Omental fat pad (tissue), 3 donors: ENCODE measurements at regions not wholly inside any gene's neighbourhood (a gene's known extent, or its start where the extent isn't known, plus 50 kb on each side); places are given as distances from the start of the nearest gene placed in this dataset.

ENCODE experiments used
- ATAC-seq: fragments of 150-250 bp; one replicate; pipeline ENCODE4 v1.9.1; 2016; ENCODE audit warnings: mild to moderate bottlenecking, moderate library complexity; ENCODE audit not compliant: low FRiP score
- DNase-seq: peaks from one replicate; pipeline ENCODE4 v3.0.0-alpha.2; 2019; ENCODE audit warnings: low spot score
- TF ChIP-seq, protein P1 (sequence below), 3 donors: fragments of 450-650 bp; IDR thresholded peaks; one replicate each; pipeline ENCODE4 v1.5.1; 2016 to 2017; ENCODE audit warnings: antibody characterized with exemption in 3 of 3, mild to moderate bottlenecking in 3 of 3, moderate library complexity in 2 of 3

GRCh38 chr3:101066711-101067129, 73.5 kb upstream of the ABI3BP start:
- ATAC-seq (peak; percentile 54), DNase-seq (no peak)
- TF ChIP-seq, protein P1, sequence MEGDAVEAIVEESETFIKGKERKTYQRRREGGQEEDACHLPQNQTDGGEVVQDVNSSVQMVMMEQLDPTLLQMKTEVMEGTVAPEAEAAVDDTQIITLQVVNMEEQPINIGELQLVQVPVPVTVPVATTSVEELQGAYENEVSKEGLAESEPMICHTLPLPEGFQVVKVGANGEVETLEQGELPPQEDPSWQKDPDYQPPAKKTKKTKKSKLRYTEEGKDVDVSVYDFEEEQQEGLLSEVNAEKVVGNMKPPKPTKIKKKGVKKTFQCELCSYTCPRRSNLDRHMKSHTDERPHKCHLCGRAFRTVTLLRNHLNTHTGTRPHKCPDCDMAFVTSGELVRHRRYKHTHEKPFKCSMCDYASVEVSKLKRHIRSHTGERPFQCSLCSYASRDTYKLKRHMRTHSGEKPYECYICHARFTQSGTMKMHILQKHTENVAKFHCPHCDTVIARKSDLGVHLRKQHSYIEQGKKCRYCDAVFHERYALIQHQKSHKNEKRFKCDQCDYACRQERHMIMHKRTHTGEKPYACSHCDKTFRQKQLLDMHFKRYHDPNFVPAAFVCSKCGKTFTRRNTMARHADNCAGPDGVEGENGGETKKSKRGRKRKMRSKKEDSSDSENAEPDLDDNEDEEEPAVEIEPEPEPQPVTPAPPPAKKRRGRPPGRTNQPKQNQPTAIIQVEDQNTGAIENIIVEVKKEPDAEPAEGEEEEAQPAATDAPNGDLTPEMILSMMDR (IDR thresholded peaks at IDR 0.05) = no peak

- TF ChIP-seq, protein P1 (IDR thresholded peaks at IDR 0.05) = no peak
- no peak for DNase-seq
- peak; percentile 91 for ATAC-seq
Measured at GRCh38 chr3:101065962-101066361, 72.7 kb upstream of the ABI3BP start.

- TF ChIP-seq, protein P1 (IDR thresholded peaks at IDR 0.05) = no peak
- no peak for ATAC-seq
- DNase-seq = no peak
Measured at GRCh38 chr3:101063401-101063800, 70.2 kb upstream of the ABI3BP start.

GRCh38 chr3:101061312-101061711, 68.1 kb upstream of the ABI3BP start:
- no peak for DNase-seq
- TF ChIP-seq, protein P1 (IDR thresholded peaks at IDR 0.05) = no peak
- ATAC-seq = no peak

GRCh38 chr3:101050866-101051265, 57.6 kb upstream of the ABI3BP start:
- DNase-seq (no peak), ATAC-seq (no peak)
- TF ChIP-seq, protein P1 (IDR thresholded peaks at IDR 0.05) = no peak

DNA sequence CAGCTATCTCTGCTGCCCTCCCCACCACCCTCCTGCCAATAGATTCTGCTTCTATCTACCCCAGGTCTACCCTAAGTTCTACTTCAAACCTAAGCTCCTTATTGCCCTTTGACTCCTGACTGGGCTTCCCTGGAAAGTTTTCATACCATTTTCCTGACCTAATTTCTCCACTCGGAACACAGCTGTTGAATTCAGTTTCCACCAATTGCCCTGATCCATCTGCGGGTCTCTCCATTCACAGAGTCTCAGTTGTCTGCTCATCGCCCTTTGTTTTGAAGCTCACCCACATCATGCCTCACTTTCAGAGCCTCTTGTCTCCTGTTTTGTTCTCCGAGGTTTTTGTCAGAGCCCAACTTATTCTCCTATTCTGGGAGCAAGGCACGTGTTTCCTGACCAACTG, 56.8 kb upstream of the ABI3BP start:
- ATAC-seq = no peak
- TF ChIP-seq, protein P1 (IDR thresholded peaks at IDR 0.05) = no peak
- DNase-seq = no peak

GRCh38 chr3:101049532-101049931, 56.3 kb upstream of the ABI3BP start:
- TF ChIP-seq, protein P1 (IDR thresholded peaks at IDR 0.05) = no peak
- no peak for ATAC-seq
- no peak for DNase-seq
